GM21526 (cell line): ENCODE measurements at regions not wholly inside any gene's neighbourhood (a gene's known extent, or its start where the extent isn't known, plus 50 kb on each side); places are given as distances from the start of the nearest gene placed in this dataset.

Experiments used
- ATAC-seq: cut with Tn5 transposase; IDR thresholded peaks from one replicate; pipeline ENCODE4 v1.9.1; 2021; ENCODE audit warnings: moderate library complexity; ENCODE audit not compliant: unreplicated experiment, low FRiP score

DNA sequence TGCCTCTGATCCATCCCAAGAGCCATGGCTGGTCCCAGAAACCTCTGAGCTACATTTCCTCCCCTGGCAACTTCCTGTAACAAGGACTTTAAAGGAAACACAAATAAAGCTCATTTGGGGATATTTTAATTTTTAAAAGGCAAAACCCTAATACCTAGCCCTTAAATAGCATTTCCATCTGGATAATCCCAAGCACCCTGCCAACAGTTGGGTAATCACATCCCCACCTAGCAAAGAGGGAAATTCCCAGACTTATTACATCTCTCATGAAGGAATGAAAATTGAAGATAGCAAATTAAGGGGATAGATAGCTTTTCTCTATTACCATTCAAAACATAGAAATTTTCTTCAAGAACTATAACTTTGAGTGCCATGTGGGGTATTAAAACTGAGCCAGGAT, 213.7 kb upstream of the BMP4 start:
- no peak for ATAC-seq

DNA sequence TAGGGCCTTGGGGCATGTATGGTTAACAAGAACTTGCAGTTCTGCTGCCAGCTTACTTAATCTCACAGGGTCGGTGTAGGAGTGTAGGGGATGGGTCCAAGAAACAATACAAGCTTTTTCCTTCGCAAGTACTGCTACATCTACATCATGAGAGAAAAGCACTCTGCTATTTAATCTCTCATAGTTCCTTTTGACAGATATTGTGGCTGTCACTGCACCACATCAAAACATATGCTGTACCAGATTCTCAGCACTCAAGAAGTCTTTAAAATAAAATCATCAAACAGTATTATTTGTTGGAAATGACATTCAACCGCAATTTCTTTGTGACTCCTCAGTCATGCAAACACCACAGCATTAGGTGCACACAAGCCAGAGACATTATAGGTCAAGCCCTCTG, 215.5 kb upstream of the BMP4 start:
- no peak for ATAC-seq

DNA sequence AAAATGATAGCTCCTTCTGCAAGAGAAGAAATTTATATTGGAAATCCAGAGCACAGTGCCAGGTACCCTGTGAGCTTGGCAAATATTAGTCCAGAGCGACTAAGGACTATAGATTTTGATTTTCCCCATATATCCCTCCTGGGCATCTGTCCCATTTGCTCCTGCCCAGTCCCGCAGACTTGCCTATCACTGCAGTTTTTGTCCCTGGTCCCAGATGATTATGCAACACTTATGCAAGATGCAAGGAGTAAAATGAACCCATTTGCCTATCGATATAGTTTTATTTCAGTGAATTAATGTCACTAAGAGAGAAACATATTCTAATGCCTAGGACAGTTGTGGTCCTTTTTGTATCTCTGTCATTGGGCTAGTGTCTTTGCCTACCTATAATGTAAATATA, 215.9 kb upstream of the BMP4 start:
- ATAC-seq = no peak

DNA sequence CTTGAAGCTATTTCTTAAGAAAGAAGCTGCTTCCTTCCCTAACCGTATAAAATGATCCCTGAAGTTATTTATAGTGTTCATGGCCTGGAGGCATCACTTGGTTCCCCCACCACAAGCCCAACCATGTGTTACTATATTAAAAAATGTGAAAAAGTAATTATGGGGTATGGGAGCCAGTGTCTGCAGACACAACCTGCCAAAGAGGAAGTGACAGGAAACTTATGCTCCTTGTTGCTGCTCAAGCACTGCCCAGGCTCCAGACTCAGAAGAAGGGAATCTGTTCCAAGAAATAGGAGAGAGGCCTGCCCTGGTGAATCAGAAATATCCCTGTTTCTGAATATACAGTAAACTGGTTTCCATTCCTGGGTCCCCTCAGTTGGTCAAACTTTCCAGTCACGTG, 217.2 kb upstream of the BMP4 start:
- no peak for ATAC-seq

DNA sequence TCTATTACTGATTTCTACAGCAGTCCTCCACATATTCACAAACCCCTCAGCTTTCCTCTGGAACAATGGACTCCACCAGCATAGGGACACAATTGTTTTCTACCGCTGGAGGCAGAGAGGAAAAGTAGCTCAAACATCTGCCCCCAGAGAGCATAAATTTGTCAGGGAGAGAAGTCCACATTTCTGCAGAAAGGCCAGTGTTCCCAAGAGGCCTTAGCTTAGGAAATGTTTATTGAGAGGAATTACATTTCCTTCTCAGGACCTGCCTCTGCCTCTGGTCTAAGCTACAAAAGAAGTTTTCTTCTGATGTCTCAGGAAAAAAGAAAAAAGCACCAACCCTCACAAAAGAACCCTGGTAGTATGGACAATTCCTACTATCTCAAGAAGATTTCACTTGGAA, 217.8 kb upstream of the BMP4 start:
- ATAC-seq = no peak

DNA sequence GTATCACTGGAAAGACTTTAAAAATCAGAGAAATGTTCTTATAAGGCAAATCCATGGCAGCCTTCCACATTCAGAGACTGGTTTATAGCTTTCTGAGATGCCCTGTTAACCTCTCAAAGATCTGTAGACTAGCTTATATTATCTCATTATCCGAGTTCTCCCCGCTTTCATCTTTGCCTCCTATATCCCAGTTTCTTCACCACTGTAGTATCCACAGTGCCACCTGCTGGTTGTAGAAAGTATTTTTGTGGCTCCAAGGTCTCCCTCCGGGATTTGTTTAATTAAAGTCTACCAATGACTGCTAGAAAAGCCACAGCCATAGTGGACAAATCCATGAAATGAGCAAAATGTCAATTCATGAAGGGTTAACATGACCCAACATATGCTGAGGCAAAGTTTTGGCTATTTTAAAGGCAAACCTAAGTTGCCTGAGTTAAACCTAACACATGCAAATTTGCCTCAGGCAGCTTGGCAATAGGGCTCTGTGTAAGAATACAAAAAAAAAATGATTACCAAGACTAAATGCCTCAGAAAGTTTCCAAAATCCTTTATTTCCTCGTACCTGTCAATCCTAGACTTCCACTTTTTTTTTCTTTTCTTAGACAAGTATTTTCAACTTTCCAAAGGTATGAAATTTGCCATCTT, 218.8 kb upstream of the BMP4 start:
- no peak for ATAC-seq

DNA sequence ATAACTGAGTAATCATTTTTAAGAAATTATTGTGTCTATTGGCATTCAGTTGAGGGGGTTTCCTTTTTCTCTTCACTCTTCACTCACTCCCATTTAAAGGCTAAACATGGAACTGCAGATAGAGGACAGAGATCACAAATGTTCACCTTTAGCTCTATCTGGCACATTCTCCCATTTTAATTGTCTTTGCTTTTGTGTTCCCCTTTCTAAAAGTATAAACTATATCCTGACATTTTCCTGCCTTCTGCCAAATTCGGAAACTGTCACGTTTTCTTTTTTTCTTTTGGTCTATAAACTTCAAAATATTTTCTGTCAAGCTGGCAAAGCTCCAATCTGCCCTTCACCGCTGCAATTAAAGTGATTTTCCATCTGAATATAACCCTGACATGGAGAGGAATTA, 219.8 kb upstream of the CDKN3 start:
- no peak for ATAC-seq

DNA sequence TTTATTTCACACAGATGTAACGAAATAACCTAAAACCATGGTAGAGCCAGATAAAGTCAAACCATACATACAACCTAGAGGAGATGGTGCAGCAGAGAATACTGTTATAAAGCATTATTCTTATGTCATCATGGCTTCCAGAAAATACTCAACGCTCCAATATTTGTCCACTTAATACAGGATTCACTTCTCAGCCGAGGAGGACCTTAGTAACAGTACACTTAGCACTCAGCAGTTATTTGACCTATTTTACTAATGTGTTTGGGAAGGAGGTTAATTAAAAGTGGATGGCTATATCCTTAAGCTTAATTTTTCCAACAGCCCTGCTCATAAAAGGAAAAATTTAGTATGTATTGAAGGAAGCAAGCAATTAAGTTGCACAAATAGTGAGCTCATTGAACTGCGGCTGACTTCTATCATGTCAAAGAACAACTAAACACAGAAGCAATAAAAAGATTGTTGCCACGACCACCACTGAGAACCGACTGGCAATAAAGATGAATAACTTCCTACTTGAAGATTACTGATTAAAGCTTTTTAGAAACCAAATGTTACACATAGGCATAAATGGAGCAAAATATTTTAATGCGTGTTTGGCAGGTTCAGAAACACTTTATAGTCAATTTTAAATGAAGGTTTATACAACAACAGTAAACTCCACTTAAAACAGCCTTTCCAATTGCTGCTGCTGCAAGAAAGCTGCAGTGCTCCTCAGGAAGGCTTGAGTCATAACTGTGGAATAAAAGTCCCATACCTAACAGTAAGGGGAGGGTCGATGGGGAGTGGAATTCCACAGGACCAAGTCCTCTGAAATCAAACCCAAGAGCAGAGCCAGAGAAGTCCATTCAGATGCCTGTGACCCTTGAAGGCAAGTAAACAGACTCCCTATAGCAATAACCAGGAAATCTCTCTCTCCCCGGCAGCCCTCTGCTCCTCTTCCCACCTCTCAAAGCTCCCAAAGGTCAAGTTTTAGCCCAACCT, 218.9 kb upstream of the CDKN3 start:
- no peak for ATAC-seq

DNA sequence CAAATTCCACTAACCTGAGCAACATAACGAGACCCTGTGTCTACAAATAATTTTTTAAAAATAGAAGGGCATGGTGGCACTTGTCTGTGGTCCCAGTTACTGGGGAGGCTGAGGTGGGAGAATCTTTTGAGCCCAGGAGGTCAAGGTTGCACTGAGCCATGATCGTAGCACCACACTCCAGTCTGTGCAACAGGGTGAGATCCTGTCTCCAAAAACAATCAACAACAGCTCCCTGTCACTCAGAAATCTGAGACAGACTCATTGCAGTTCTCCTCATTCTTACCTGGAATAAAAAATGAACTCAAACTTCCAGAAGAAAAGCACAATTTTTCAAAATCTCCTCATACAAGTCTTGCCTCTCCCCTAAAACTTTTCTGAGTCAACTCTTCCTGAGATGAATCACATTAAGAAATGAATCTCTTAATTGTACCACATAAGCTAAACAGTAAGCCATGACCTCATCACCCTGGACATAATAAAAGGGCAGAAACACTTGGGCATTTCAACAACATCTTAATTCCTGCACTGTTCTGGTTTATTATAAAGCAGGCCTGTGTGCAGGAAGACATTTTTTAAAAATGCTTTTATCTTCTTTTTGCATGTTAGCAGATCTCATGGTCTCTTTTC, 214.3 kb upstream of the CDKN3 start:
- ATAC-seq = no peak

DNA sequence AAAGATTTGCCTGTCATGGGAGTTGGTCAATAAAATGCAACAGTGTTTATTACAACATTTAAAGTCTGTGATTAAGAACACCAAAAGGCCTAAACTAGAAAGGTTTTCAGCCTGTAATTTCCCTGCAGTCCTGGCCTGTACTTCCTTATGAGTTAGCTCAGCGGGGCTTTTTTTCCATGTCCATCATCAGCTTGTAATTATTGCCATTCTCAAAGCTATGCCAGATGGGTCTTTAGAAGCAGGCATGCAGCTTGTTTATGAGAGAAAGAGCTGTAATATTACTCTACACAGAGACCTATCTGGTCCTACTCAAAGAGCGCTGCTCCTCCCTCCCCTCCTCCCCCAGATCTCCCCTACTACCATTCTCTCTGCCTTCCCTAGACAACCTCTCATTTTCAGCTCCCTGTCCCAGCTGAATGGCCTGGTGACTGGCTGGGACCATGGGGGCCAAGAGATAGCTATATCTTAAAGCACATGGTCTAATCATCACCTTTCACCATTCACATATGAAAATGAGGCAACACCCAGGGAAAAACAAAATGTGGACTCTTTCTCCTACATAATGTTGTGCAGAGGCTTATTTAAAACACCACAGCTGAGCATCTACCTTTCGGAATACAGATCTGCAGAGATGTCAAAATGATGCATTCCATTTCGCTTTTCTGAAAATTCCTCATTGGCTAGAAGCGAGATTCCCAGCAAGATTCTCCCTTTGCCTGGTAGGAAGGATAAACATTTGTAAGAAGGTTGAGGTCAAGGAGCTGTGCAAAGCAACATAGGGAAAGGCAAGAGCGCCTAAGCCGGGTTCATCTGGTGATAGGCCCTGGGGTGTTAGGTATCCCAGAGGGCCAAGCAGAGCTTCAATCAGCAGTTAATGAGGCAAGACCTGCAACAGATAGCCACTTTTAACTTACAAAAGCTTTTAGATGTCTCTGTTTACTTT, 209.7 kb upstream of the CDKN3 start:
- no peak for ATAC-seq

DNA sequence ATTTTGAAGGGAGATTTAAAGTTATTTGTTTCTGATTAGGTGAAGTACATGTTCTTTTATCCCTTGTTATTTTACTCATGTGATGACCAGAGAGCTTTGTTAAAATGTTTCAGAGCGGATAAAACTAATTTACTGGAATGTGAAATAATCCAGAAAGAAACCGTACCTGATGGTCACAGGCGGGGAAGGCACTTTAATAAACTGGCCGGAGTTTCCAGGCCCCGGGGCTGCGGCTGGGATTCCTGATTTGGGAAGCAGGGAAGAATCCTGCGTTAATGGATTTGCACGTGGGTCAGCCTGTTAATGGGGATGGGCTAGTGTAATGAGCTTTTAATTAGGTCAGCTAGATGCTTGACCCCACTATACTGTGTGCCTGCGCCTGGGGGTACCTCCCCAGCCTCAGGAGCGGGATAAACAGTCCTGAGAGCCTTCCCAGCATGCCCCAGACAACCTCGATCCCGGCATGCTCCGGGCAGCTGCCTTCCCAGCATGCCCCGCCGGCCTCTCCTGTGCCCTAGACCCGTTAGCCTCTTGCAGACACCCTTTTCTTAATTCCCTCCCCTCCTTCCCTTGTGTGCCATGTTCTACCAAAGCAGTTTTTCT, 208.6 kb upstream of the CDKN3 start:
- no peak for ATAC-seq

DNA sequence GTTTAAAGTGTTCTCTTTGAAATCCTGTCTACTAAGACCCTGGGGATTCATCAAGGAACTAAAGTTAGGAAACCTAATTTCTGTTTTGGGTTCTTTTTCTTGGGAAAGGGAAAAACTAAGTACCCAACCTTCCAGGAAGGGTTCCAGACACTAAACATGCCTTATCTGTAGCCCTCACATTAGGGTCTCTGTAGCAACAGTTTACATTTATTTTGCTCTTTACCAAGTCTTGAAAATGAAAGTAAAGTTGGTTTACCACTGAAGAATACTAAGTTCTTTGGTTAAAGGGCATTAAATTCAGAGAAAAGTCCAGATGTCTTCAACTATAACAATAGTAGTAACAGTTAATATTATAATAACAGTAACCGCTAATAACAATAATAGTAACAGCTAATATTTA, 207.5 kb upstream of the CDKN3 start:
- no peak for ATAC-seq

DNA sequence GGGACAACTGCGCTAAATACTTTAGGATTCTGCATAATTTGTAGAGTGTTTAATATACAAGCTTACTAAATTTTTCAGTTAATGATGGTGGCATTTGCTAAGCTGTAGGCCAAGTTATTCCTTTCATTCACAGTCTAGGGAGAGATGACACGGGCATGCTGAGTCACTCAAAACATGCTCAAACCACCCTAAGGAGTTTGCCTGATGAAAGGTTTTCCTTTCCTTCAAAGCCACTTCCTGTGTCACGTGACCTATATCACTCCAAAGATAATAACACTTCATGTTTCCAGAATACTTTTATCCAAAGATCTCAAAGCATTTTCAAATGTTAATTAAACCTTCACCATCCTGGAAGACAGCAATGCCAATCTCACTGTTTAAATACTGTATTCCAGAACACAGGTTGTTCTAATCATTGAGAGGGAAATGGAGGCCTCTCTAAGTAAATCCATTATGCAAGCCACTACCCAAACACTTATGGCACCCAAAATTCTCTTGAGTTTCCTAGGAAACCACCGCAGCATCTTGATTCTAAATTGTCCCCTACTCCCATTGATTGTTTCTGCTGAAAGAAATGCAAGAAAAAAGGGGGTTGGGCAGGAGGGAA, 207.0 kb upstream of the CDKN3 start:
- ATAC-seq = no peak

DNA sequence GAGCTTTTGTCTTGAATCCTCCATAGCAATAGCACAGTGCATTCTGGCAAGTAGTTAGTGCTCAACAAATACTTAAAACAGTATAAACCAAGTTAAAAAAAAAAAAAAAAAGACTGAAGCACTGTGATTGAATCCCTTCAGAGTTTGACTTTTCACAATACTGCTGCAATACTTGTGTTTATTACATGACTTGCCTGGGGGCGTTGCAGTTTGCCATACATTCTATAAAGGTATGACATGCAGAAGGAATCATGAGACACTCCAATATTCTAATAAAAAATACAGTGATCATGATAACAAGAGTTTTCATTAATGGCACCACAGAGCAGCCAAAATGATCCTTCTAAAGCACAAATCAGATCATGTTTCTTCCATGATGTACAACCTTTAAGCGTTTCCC, 205.0 kb upstream of the CDKN3 start:
- ATAC-seq = no peak

DNA sequence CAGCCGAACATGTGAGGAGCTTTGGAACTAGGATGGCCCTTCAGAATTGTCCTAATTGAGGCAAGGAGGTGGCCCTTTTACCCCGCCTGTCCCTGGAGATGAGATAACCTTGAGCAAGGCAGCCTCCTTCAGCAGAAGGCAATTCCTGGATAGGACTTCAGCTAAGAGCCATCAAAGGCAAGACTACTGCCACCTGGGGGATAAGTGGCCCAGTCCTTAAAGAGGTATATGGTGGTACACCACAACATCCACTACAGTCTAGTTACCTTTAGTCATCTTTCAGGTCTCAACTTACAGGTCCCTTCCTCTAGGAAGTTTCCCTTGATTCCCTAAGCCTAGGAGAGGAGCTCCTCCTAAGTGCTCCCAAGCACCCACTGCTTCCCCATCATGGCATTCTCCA, 204.2 kb upstream of the CDKN3 start:
- no peak for ATAC-seq

DNA sequence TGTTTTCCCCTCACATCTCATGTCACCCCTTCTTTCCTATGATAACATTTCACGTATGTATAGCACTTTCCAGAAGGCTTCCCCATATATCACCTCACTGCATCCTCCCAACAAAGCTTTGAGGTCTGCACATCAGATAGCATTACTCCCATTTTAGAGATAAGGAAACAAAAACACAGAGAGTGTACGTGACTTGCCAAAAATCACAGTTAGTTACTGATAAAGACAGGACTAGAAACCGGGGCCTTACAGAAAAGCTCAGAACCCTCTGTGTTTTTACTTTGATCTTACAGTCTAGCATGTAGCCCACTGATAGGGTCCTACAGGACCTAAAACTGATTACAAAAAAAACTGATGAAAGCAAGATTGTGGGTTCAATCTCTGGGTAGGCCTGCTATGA, 202.9 kb upstream of the CDKN3 start:
- ATAC-seq = no peak

DNA sequence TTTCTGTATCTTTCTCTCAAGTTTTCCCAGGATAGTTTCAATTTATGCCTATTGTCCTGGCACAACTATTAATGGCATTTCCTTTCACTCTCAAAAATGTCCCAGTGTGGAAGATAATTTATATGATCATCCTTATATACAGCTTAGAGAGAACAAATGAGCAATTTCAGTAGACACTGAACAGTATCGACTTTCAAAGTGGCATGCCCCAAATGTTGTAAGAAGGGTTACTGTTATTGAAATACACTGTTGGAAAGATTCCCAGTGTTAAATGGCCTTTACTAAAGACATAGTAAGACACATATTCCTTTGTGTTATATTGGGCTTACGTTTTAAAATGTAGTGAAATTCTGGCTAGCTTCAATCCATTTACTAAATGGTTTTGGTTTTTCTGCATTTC, 202.3 kb upstream of the CDKN3 start:
- ATAC-seq = no peak

DNA sequence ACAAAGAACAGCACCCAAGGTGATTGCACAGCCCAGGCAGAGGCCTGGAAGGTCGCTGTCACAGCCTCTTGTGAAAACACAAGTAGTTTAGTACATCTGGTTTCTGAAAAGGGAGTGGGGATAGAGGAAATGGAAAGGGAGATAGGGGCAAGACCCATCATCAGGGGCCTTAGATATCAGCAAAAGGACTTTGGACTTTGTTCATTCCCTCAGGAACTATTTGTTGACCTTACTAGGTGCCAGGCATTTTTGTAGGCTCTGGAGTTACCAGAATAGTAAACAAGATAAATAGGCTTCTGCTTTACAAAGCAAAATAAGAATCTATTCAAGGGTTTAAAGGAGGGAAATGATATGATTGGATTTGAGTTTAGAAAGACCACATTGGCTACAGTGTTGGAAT, 199.4 kb upstream of the CDKN3 start:
- no peak for ATAC-seq

DNA sequence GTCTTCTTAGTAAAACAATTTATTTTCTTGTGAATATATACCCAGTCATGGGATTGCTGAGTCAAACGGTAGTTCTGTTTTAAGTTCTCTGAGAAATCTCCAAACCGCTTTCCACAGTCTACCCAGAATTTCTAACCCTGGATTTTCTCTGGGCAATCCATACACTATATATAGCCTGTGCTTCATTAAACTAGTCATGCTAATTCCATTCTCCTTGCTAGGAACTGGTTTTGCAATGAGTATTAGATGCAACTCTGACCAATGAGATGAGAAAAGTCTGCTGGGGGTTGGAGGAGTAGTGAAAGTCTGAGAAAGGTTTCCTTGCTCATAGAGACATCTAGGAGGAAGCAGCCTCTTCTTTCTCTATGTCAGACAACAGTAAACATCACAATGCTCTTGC, 196.1 kb upstream of the CDKN3 start:
- no peak for ATAC-seq

DNA sequence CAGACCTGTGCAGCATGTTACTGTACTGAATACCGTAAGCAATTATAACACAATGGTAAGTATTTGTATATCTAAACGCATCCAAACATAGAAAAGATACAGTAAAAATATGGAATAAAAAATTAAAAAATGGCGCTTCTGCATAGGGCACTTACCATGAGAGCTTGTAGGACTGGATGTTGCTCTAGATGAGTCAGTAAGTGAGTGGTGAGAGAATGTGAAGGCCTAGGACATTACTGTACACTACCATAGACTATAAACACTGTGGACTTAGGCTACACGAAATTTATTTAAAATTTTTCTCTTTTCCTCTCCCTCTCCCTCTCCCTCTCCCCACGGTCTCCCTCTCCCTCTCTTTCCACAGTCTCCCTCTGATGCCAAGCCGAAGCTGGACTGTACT, 194.5 kb upstream of the CDKN3 start:
- no peak for ATAC-seq
